ENCODE measurements at regions not wholly inside any gene's neighbourhood (a gene's known extent, or its start where the extent isn't known, plus 50 kb on each side); places are given as distances from the start of the nearest gene placed in this dataset.

GRCh38 chr6:41470331-41471063, 75.7 kb upstream of the FOXP4 start:
- no peak for DNase-seq (ENCODE audit: low spot score)
- no peak for FAIRE-seq

GRCh38 chr6:41471064-41471895, 74.9 kb upstream of the FOXP4 start:
- no peak for FAIRE-seq
- DNase-seq (ENCODE audit: low spot score) = no peak

GRCh38 chr6:41474213-41474933, 71.8 kb upstream of the FOXP4 start:
- FAIRE-seq = no peak

GRCh38 chr6:41475164-41475563, 71.0 kb upstream of the FOXP4 start:
- DNase-seq (ENCODE audit: low spot score) (no peak), FAIRE-seq (no peak)

More at GRCh38 chr6:41474213-41474933, 71.8 kb upstream of the FOXP4 start:
- no peak for DNase-seq (ENCODE audit: low spot score)

GRCh38 chr6:41475737-41476357, 70.3 kb upstream of the FOXP4 start:
- no peak for DNase-seq (ENCODE audit: low spot score)
- no peak for FAIRE-seq

- FAIRE-seq = no peak
- no peak for DNase-seq (ENCODE audit: low spot score)
These were observed 69.8 kb upstream of the FOXP4 start for GRCh38 chr6:41476401-41476800.

GRCh38 chr6:41477572-41477971, 68.6 kb upstream of the FOXP4 start:
- DNase-seq (ENCODE audit: low spot score) = no peak
- FAIRE-seq = no peak

GRCh38 chr6:41483943-41484342, 62.2 kb upstream of the FOXP4 start:
- DNase-seq (ENCODE audit: low spot score) (no peak), FAIRE-seq (no peak)

- DNase-seq (ENCODE audit: low spot score) = no peak
- no peak for FAIRE-seq
These were observed 58.2 kb upstream of the FOXP4 start for GRCh38 chr6:41487860-41488432.

GRCh38 chr6:41488433-41489119, 57.6 kb upstream of the FOXP4 start:
- FAIRE-seq = no peak
- DNase-seq (ENCODE audit: low spot score) = peak; percentile 62

- FAIRE-seq (no peak), DNase-seq (ENCODE audit: low spot score) (no peak)
These were observed 56.9 kb upstream of the FOXP4 start for GRCh38 chr6:41489120-41489851.

GRCh38 chr6:41492261-41492891, 53.8 kb upstream of the FOXP4 start:
- FAIRE-seq (no peak), DNase-seq (ENCODE audit: low spot score) (no peak)

- no peak for FAIRE-seq
These were observed 51.7 kb upstream of the FOXP4 start for GRCh38 chr6:41494212-41495110.

More at GRCh38 chr6:41494212-41495110, 51.7 kb upstream of the FOXP4 start:
- DNase-seq (ENCODE audit: low spot score) = no peak

Measured in RCC 7860 (cell line).